Left cardiac atrium (tissue), 4 donors: ENCODE measurements at regions not wholly inside any gene's neighbourhood (a gene's known extent, or its start where the extent isn't known, plus 50 kb on each side); places are given as distances from the start of the nearest gene placed in this dataset.

Experiments used
- ATAC-seq, 2 donors: fragments of 200-7000 bp; cut with Tn5 transposase; one replicate each; pipeline ENCODE4 v1.9.1; 2020; ENCODE audit warnings: mild to moderate bottlenecking in 2 of 2, moderate library complexity in 2 of 2
- DNase-seq: peaks from one replicate; pipeline ENCODE4 v3.0.0-alpha.2; 2020
- intact Hi-C, 2 donors: fragments of 100-400 bp; cut with DNase I; formaldehyde crosslinking; loops; one replicate each; pipeline versions ENCODE4 v1.14.1 to v1.15.1; 2022 to 2023
- donor health status: DM: no; HTN: yes; CAD: no.
- donor health status: DM: no; HTN: yes; CAD: no; lungs with severe emphysema.
- donor health status: DM: yes; HTN: yes; CAD: no.
- donor health status: Dilated cardiomyopathy.

DNA sequence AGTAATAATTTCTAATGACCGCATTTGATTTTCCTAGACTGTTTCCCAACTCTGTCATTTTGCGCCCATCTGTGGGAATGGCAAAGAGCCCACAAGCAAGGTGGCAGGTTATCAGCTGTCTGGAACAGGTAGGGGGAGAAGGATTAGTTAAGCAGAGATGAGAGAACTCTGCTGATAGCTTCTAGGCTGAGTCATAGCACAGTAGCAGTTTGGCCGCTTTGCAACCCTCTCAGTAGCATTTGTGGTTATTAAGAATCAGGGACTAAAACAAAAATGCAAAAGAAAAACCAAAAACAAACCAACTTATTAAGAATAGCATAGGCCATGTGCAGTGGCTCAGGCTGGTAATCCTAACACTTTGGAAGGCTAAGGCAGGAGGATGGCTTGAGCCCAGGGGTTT lies 602.7 kb upstream of the SORCS1 start:
- DNase-seq, result no peak
- no peak for ATAC-seq
- intact Hi-C loops, result no loop called here

DNA sequence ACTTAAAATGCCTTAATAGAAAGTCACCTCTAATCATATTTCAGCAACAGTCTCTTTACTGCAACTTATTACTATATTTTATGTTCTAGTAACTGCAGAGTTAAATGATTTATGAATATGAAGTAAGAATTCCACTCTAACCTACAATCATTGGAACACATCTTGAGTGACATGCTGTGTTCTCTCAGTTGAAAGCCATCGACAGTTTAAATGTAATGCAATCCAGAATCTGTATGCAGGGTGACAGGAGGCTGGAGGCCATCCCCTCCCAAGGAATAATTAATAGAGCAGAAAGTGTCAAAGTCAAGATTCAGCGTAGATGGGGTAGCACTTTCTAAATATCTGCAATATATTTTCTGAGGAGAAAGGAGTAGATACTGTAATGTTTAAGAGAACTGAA lies 590.3 kb upstream of the SORCS1 start:
- intact Hi-C loops, result no loop called here
- DNase-seq (no peak), ATAC-seq (no peak)

DNA sequence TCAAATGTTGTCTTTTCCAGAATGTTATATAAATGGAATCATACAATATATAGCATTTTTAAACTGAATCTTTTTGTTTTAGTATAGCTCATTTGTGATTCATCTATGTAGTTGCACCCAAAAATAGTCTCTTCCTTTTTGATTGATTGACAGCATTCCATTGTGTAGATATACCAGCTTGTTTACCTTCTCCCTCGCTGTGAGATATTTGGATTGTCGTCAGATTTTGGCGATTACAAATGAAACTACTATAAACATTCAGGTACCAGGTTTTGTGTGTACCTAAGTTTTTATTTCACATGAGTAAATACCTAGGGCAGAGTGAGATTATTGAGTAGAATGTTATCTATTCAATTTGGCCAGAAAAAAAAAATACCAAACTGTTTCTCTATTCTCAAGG lies 584.7 kb upstream of the SORCS1 start:
- ATAC-seq, result no peak
- intact Hi-C loops, result no loop called here
- DNase-seq, result no peak

DNA sequence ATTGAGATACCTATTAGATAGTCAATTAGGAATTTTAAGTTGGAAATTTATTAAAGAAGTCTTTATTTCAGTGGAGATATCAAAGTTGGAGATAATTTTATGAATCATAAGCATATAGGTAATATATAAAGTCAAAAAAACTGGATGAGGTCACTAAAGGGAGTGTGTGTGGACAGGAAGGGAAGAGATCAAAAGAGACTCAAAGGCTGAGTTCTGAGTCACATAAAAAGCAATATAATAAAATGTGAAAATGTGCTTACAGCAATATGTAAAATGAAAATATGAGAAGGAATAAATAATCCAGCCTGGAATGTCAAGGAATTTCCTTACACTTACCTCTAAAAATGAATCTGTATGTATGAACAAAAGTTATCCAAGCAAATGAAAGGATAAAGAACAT lies 583.3 kb upstream of the SORCS1 start:
- DNase-seq, result no peak
- ATAC-seq, result no peak
- intact Hi-C loops, result no loop called here

DNA sequence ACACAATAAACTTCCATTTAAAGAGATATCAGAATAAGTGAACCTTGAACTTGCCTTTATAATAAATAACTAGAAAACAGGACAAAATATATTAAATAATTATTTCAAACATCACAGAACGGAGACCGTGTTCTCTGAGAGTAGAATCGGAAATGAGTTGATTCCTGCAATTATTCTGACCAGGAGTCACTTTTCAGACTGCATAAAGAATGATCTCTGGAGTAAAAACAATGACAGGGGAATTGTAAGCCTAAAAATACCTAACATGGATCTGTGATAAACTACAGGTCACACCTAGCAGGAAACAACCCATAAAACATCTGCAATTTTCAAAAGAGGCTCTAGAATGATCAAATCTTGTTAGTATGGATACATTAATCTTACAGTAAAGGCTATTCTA lies 577.5 kb upstream of the SORCS1 start:
- no peak for DNase-seq
- ATAC-seq, result no peak
- intact Hi-C loops, result no loop called here

DNA sequence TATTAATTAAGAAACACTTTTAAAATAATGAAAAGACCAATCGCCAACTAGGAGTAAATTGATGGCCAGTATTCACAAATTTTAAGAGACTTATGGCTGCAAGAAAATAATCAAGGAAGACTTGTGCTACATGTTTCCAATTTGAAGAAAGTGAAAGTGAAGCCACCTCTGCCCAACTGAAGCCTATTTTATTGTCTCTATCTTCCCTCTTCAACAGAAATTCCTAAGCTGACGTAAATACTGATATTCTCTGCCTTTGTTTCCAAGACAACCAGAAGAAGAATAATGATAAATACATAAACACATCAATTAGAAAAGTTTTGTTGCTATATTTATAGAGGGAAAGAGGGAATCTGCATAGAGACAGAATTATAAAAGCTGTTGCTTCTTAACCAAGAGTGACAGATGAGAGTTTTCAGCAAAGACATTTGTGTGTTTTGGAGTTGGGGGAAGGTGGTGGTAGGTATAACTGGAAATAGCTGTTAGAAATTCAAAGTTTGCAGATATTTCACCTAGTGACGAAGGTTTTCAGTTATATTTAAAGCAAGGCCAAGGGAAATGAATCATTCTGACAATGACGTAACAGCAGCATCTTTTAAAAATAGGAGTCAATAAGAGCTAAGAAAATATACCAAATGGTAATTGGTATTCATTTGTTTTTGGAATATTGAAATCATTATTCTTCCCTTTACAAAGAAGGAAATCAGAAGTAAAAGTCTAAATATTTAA lies 576.6 kb upstream of the SORCS1 start:
- DNase-seq (no peak), ATAC-seq (no peak)
- intact Hi-C loops, result no loop called here

DNA sequence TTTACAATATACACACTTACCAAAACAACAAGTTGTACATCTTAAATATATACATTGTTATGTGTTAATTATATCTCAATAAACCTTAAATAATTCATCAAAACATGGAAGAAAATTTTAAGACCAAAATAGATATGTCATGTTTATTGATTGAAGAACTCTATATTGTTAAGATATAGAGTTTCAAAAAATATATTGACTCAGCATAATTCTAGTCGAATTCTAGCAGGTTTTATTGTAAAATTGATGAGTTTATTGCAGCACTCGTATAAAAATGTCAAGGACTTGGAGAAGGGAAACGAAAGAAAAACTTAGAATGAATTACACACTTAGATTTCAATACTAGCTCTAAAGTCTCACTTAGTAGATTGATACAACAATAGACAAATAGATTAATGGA lies 575.4 kb upstream of the SORCS1 start:
- intact Hi-C loops, result no loop called here
- DNase-seq, result no peak
- no peak for ATAC-seq

DNA sequence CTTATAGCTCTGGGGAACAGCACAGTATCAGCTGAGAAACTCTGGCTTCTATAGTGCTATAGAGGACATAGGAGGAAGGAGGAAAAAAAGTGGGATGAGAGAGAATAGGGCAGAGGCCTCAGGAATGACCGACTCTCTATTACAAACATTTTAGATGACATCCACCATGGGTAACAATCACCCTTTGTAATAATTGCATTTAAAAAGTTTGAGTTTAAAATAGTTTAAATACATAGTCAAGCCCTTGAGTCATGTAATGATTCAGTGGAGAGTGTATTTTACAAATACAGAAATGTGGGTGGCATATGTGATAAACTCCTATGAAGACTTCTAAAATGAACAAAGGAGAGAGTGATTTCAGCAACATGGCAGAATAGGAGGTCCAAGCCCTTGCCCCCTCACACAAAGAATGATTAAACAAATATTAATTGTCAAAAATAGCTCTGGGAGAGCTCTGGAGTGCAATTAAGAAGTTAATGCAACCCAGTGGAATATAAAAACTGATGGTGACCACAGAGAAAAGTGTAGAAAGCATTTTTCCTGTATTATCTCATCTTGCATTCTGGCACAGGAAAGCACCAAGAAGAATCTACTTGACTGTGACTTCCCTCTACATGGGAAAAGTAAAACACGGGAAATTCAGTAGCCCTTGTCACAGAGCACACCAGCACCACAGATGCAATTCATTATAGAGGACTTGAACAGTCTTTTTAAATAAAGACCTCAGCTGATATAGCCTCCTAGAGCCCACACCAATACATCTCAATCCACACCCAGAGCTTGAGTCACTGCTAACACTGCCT lies 569.0 kb upstream of the SORCS1 start:
- intact Hi-C loops, result no loop called here
- DNase-seq, result no peak
- no peak for ATAC-seq

DNA sequence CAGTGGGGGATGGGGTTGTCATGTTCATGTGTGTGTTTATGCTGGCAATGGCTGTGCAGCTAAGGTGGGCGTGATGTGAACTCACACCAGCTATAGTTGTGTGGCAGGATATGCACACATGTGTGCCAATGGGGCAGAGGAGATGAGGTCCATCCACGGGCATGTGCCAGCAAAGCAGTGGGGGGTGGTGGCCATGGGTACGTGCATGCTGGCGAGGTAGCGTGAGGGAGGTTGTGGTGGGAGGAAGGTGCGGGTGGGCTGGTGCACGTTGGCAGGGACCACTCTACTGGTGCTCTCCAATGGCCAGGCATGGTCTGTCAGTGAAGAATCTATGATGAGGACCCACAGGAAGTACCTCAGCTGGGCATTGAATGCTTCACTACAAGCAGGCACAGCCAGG lies 567.5 kb upstream of the SORCS1 start:
- intact Hi-C loops, result no loop called here

DNA sequence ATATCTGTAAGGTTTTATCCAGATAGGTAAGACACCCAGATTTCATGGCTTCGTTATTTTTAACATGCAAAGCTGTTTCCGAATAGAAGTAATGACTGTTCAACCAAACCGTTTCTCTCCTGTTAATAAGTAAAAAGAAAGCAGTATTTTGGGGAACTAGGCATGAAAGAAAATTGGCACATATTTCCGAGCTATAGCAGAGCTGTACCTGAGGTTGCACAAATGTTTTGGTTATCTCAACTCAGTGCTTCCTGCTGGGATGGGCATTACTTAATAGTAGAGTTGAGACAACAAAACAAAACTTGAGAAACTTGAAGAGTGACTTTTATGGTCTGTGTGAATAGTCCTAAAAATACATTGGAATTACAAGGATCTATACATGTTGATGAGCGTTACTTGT lies 564.3 kb upstream of the SORCS1 start:
- intact Hi-C loops, result no loop called here
- DNase-seq (no peak), ATAC-seq (no peak)

More for the DNA sequence above, 567.5 kb upstream of the SORCS1 start:
- DNase-seq (no peak), ATAC-seq (no peak)

DNA sequence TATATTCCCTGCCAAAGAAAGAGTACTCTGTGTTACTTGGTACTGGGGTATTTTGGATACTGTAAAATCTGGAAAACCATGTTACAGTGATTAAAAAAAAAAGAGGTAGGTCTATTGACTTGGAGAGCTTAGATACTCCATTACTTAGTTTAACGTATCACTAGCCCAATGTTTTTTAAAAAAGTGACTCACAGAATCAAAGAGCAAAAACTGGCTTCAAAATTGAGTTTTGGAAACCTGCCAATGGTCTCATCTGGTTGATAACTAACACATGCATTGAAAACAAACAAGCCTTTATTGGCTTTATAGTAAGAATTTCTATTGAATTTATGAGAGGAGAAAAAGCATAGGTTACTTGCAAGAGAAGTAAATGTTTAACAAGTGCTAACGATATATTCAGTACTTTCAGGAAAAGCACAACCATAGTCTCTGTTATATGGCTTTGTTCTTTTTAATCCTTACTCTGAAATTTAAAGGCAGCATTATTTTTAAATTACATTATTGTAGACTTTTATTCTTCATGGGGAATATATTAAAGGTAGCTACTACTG lies 563.3 kb upstream of the SORCS1 start:
- DNase-seq (no peak), ATAC-seq (no peak)
- intact Hi-C loops, result no loop called here

DNA sequence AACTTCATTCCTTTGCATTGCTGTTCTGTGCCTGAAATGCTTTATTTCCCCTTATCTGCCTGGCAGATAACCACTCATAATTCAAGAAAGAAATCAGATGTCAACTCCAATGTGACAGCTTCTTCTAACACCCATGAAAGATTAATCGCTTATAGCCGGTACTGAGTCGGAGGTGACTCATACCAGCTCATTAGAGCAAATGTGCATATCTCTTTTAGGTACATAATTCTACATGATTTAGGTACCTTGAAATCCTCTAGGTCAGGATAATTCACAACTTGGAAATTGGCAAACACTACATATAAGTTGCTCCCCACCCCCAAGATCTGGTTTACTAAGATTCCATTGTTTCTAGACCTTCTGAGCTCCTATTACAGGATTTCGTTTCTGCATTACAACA lies 554.4 kb upstream of the SORCS1 start:
- no peak for ATAC-seq

DNA sequence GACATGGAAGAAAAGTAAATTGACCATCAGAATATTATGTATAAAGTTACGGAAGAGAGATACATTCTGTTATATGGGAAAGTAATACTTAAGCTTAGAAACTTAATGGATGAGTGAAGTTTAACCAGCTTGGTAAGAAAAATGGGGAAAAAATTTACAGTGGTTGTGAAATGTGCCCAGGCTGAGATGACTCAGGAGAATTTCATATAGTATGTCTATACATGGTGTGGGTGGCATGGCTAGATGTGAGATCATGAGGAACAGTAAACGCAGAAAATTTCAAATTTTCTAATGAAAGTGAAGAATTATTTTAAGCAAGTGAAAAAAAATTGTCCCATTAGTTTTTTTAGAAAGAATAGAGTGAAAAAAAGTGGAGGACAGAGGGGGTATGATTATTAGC lies 552.5 kb upstream of the SORCS1 start:
- intact Hi-C loops, result no loop called here
- ATAC-seq, result no peak
- DNase-seq, result no peak

More for the DNA sequence above, 554.4 kb upstream of the SORCS1 start:
- DNase-seq, result no peak
- intact Hi-C loops, result no loop called here

DNA sequence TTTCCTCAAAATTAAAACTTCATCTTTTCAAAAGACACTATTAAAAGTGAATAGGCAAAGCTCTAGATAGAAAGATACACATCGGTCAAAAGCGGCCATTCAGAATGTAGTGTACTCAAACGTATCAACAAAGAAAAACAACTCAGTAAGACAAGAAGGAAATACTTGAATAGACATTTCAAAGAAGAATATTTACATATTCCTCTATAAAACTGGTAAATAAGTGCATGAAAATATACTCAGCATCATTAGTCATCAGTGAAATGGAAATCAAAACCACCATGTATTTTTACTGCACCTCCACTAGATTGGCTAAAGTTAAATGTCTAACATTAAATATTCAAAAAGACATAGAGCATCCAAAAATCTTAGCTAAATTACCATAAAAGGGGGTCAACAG lies 551.1 kb upstream of the SORCS1 start:
- no peak for DNase-seq
- intact Hi-C loops, result no loop called here
- no peak for ATAC-seq

DNA sequence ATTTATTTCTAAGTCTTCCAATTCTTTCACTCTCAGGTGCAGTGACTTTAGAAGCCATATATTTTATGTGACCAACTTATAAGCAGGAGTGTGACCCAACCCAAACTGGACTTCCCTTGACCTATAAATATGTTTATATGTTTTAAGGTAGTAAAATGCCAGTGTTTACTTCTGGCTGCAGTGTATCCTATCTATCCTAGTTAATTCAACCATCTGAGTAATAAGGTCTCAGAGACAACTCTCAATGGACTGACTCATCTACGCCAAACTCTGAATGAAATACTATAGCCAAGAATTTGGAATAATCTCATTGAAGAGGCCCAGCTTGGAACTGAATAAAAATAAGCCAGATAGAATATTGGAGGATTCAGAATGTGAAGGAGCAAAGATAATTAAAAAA lies 544.5 kb upstream of the SORCS1 start:
- DNase-seq (no peak), ATAC-seq (no peak)
- intact Hi-C loops, result no loop called here

DNA sequence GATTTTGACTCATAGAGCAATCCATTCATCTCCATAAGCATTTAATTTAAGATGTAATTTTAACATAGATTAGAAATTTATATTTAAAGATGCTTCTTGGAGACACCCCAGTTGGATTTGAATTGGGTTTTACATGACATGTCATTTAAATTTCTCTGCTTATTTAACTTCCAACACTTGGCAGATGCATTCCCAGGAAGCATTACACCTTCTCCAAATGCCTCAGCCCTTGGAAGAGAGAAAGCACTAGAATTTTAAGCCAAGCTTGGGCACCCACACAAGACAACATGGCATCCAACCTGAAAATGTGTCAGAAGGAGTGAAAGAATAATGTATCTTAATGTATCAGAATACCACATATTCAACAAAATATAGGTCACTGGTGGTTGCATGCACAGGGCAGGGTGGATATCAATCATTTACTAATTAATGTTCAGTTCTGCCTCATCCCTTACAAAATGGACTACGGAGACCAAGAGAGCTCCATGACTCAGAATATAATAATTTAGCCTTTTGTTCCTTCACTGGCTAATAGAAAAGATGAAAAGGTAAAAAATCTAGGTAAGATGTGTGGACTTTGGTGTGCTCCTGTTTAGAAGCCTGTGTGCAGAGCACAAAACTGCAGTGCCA lies 541.7 kb upstream of the SORCS1 start:
- no peak for DNase-seq
- no peak for ATAC-seq
- intact Hi-C loops, result no loop called here

DNA sequence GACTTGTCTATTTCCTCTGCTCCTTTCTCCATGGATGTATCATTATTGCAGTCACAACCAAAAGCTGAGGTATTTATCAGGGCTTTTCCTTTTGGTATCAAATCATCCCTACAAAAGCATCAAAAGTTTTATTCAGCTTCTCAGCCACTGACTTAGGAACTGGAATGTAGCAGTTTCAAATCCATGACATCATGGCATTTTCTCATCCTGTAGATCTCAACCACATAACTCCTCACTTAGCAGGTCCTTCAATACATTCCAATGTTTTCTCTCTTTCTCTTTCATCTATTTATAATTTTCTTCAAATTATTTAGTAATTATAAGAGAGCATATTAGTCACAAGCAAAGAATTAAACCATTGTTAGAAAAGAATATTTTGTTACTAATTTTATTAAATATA lies 537.4 kb upstream of the SORCS1 start:
- intact Hi-C loops, result no loop called here
- ATAC-seq, result no peak
- no peak for DNase-seq

DNA sequence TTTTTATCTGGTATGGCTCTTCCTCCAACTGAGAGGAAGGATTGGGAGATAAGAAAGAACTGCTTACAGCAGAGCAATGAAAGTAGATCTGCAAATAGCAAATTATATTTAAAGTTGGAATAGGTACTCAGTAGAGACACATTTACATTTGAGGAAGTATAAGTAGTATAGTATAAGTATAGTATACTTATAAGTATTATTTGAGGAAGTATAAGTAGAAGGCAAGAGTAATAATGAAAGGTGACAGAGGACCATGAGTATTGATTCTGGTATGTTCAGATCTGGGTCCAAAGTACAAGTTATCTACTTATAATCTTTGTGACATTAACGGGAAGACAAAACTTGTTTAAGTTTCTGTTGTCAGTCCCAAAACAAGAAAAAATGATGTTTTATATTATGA lies 527.6 kb upstream of the SORCS1 start:
- ATAC-seq (no peak), DNase-seq (no peak)
- intact Hi-C loops, result no loop called here

DNA sequence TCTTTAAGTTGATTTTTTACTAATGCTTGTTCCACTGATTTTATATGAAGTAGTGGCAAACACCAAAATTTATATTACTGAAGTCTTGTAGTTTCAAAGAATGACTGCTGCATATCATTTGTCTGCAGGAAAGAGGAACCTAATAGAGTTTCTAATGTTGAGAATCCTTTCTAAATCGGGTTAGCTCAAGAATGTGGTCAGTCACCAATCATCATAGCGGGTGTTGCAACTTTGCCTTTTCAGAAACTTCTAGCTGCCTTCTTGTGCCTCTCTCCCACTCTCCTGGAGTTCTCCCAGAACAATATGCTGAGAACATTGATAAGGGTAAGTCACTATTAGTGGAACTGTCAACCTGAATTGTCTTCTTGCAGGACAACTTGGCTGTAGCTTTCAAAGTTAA lies 524.8 kb upstream of the SORCS1 start:
- DNase-seq, result no peak
- intact Hi-C loops, result no loop called here
- ATAC-seq, result no peak

DNA sequence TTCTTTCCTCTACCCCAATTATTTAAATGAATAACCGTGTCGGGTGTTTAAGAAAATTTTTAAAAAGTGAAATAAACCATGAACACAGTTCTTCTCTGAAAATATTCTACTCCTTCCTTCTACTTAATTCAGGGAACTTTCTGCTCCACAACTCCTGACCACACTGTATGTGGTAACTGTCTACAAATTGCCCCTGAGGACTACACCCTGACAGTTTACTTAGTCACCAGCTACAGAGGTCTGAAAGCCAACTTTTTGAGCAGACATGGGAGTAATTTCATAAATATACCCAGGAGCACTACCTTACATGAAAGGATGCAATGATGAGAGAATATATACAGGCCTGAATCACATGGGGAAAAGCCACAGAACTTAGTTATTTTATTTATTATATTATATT lies 523.2 kb upstream of the SORCS1 start:
- no peak for ATAC-seq
- DNase-seq, result no peak
- intact Hi-C loops, result no loop called here
